SK-N-SH (cell line): ENCODE measurements at regions not wholly inside any gene's neighbourhood (a gene's known extent, or its start where the extent isn't known, plus 50 kb on each side); places are given as distances from the start of the nearest gene placed in this dataset.

Source experiments
- CTCF ChIA-PET: fragments of 300-600, 350-600 bp; formaldehyde crosslinking; extraction: SDS; loops from one replicate; lab custom pipeline; 2021; lab: Yijun Ruan, JAX
- POLR2A ChIA-PET: fragments of 350-600 bp; sonication (Branson Sonifier 250); formaldehyde crosslinking; extraction: SDS; loops from one replicate; lab custom pipeline; 2020; ENCODE audit warnings: antibody characterized with exemption, inconsistent platforms; lab: Yijun Ruan, JAX
- DNase-seq: peaks from one replicate; pipeline ENCODE4 v3.0.0; 2012
- H2AFZ ChIP-seq: fragments of 200-600 bp; sonication (generic); 2 replicates; pipeline ENCODE4 v1.8.1; 2016; ENCODE audit warnings: antibody characterized with exemption, mild to moderate bottlenecking, low read depth
- H3F3A ChIP-seq: fragments of 200-600 bp; sonication (generic); replicated peaks from 2 replicates; pipeline ENCODE3; 2016; ENCODE audit warnings: antibody characterized with exemption, mild to moderate bottlenecking; ENCODE audit not compliant: insufficient read depth
- H3K27ac ChIP-seq, 2 experiments: fragments of 200-500 bp in 1 of 2; fragments of 200-600 bp in 1 of 2; sonication (Bioruptor generic) in 1 of 2; sonication (generic), shearing (Covaris generic) in 1 of 2; 2 replicates each; pipeline versions ENCODE4 v1.5.1 to v1.6.1; 2014 to 2016; ENCODE audit warnings: low read depth in 2 of 2, inconsistent platforms in 1 of 2, low read length in 1 of 2, mild to moderate bottlenecking in 1 of 2, mixed read lengths in 1 of 2
- H3K27me3 ChIP-seq: fragments of 200-600 bp; sonication (generic), shearing (Covaris generic); 2 replicates; pipeline ENCODE4 v1.6.1; 2016; ENCODE audit warnings: mixed run types; ENCODE audit not compliant: insufficient read depth
- H3K36me3 ChIP-seq, 2 experiments: fragments of 200-500 bp in 1 of 2; fragments of 200-600 bp in 1 of 2; sonication (Bioruptor generic) in 1 of 2; sonication (generic) in 1 of 2; replicated peaks in 1 of 2; 2 replicates each; pipeline versions ENCODE3 to v1.5.1; 2014 to 2016; ENCODE audit warnings: low read length in 1 of 2, mild to moderate bottlenecking in 1 of 2; ENCODE audit not compliant: insufficient read depth in 2 of 2, control insufficient read depth in 1 of 2
- H3K4me1 ChIP-seq, 2 experiments: fragments of 200-500 bp in 1 of 2; fragments of 200-600 bp in 1 of 2; sonication (Bioruptor generic) in 1 of 2; sonication (generic), shearing (Covaris generic) in 1 of 2; 2 replicates each; pipeline versions ENCODE4 v1.5.1 to v1.6.1; 2014 to 2016; ENCODE audit warnings: low read depth in 1 of 2, low read length in 1 of 2, mixed run types in 1 of 2; ENCODE audit not compliant: insufficient read depth in 2 of 2, control insufficient read depth in 1 of 2
- H3K4me2 ChIP-seq: fragments of 200-600 bp; sonication (generic), shearing (Covaris generic); 2 replicates; pipeline ENCODE4 v1.6.1; 2017; ENCODE audit warnings: mixed run types
- H3K4me3 ChIP-seq, 2 experiments: fragments of 200-500 bp in 1 of 2; fragments of 200-600 bp in 1 of 2; sonication (Bioruptor generic) in 1 of 2; sonication (generic), shearing (Covaris generic) in 1 of 2; 2 replicates each; pipeline versions ENCODE4 v1.5.1 to v1.8.1; 2014 to 2016; ENCODE audit warnings: low read depth in 2 of 2, inconsistent platforms in 1 of 2, low read length in 1 of 2, mild to moderate bottlenecking in 1 of 2, mixed read lengths in 1 of 2, moderate library complexity in 1 of 2
- H3K79me2 ChIP-seq: fragments of 200-600 bp; sonication (generic); 2 replicates; pipeline ENCODE4 v1.8.1; 2017; ENCODE audit warnings: mild to moderate bottlenecking; ENCODE audit not compliant: insufficient read depth
- H3K9ac ChIP-seq: fragments of 200-600 bp; sonication (generic); 2 replicates; pipeline ENCODE4 v1.6.1; 2017; ENCODE audit warnings: mixed run types
- H3K9me2 ChIP-seq: fragments of 200-600 bp; sonication (generic); 2 replicates; pipeline ENCODE4 v1.6.1; 2017; ENCODE audit warnings: mixed run types
- H3K9me3 ChIP-seq: fragments of 200-600 bp; sonication (generic); 2 replicates; pipeline ENCODE4 v1.6.1; 2017; ENCODE audit warnings: mixed run types, mild to moderate bottlenecking, moderate library complexity
- H4K20me1 ChIP-seq: fragments of 200-600 bp; sonication (generic); 2 replicates; pipeline ENCODE4 v1.6.1; 2017; ENCODE audit warnings: mild to moderate bottlenecking, mixed run types; ENCODE audit not compliant: insufficient read depth
- CHD2 ChIP-seq: fragments of 150-350 bp; IDR thresholded peaks from 2 replicates; pipeline ENCODE4 v1.6.1; 2018; ENCODE audit warnings: low read length; ENCODE audit not compliant: partially characterized antibody
- EZH2phosphoT487 ChIP-seq: fragments of 200-600 bp; sonication (generic); IDR thresholded peaks from 2 replicates; pipeline ENCODE4 v1.6.1; 2017; ENCODE audit warnings: low read depth, mixed run types, mild to moderate bottlenecking, antibody characterized with exemption, moderate library complexity, borderline replicate concordance
- FOSL2 ChIP-seq: IDR thresholded peaks from 2 replicates; pipeline ENCODE4 v1.4.0; 2012; ENCODE audit warnings: low read depth, mild to moderate bottlenecking, moderate library complexity, borderline replicate concordance
- FOXM1 ChIP-seq: IDR thresholded peaks from 2 replicates; pipeline ENCODE4 v1.4.0; 2012; ENCODE audit warnings: low read depth, mild to moderate bottlenecking
- JUND ChIP-seq: IDR thresholded peaks from 2 replicates; pipeline ENCODE4 v1.4.0; 2012
- MEF2A ChIP-seq: IDR thresholded peaks from 2 replicates; pipeline ENCODE4 v1.4.0; 2012; ENCODE audit warnings: low read depth, borderline replicate concordance
- NFIC ChIP-seq: IDR thresholded peaks from 2 replicates; pipeline ENCODE4 v1.4.0; 2012; ENCODE audit warnings: borderline replicate concordance
- NRF1 ChIP-seq: IDR thresholded peaks from 2 replicates; pipeline ENCODE4 v1.6.1; 2012; ENCODE audit warnings: low read depth, mild to moderate bottlenecking, low read length
- POLR2AphosphoS5 ChIP-seq: IDR thresholded peaks from 2 replicates; pipeline ENCODE4 v1.6.1; 2012; ENCODE audit warnings: low read depth, low read length
- RAD21 ChIP-seq: IDR thresholded peaks from 2 replicates; pipeline ENCODE4 v1.6.1; 2012; ENCODE audit warnings: mild to moderate bottlenecking, low read length
- RXRA ChIP-seq: IDR thresholded peaks from 2 replicates; pipeline ENCODE4 v1.4.0; 2012; ENCODE audit warnings: low read depth, mild to moderate bottlenecking, borderline replicate concordance
- SIN3A ChIP-seq: IDR thresholded peaks from 2 replicates; pipeline ENCODE4 v1.6.1; 2012; ENCODE audit warnings: low read depth, mild to moderate bottlenecking, low read length, moderate library complexity, borderline replicate concordance
- TEAD4 ChIP-seq: IDR thresholded peaks from 2 replicates; pipeline ENCODE4 v1.4.0; 2012; ENCODE audit warnings: mild to moderate bottlenecking, borderline replicate concordance; ENCODE audit not compliant: insufficient read depth
- WGBS: methylation state at CpG from one replicate; pipeline ENCODE4 v1.1.6; 2017; ENCODE audit warnings: low lambda C conversion rate; 5-methylcytosine and 5-hydroxymethylcytosine counted together
- TF ChIP-seq, protein P1 (sequence below): fragments of 150-350 bp; IDR thresholded peaks from 2 replicates; pipeline ENCODE4 v1.6.1; 2017; ENCODE audit warnings: antibody characterized with exemption, low read length, low read depth, borderline replicate concordance
- TF ChIP-seq, protein P2 (sequence below): fragments of 150-350 bp; IDR thresholded peaks from 2 replicates; pipeline ENCODE4 v1.6.1; 2016; ENCODE audit warnings: mild to moderate bottlenecking, low read depth, low read length
- TF ChIP-seq, protein P3 (sequence below): IDR thresholded peaks from 2 replicates; pipeline ENCODE4 v1.4.0; 2012; ENCODE audit warnings: low read depth, borderline replicate concordance
- TF ChIP-seq, protein P4 (sequence below): IDR thresholded peaks from 2 replicates; pipeline ENCODE4 v1.6.1; 2012; ENCODE audit warnings: mild to moderate bottlenecking, low read depth, low read length, moderate library complexity
- TF ChIP-seq, protein P5 (sequence below): fragments of 200-600 bp; sonication (generic); IDR thresholded peaks from 2 replicates; pipeline ENCODE4 v1.6.1; 2017; ENCODE audit warnings: antibody characterized with exemption, mild to moderate bottlenecking, moderate library complexity
- TF ChIP-seq, protein P6 (sequence below): IDR thresholded peaks from 2 replicates; pipeline ENCODE4; 2012

DNA sequence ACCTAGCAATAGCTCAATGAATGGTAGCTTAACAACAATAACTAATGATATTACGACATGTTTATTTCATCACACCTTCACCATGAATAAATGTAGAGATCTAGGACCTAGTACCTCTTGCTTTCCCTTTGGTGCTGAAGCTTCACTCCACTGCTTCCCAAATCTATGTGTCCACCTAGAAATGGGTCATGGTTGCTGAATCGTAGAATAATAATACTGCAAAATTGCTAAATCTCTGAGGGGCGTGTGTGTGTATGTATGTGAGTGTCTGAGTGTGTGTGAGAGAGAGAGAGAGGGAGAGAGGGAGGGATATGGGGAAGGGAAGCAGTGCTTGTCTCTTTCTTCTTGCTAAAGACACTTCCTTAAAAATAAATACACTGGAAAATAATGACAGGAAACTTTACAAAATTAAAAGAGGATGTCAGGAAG lies 109.3 kb upstream of the BMP2K start:
- Histone ChIP-seq H3K79me2 (no peaks in the 10 kb centered on the region), H3K27me3 (no peaks in the 10 kb centered on the region), H3K4me2 (no peak overlapping the region), H3K9me2 (no peaks in the 10 kb centered on the region), H3K4me3 (no peak overlapping the region), H3K9ac (no peak overlapping the region), H3F3A (peaks cover 8% of the 10 kb centered on the region), H3K9me3 (no peaks in the 10 kb centered on the region), H3K36me3 (no peaks in the 10 kb centered on the region)
- WGBS: 86% methylated on average over 3 of the region's 3 CpGs
- CTCF ChIA-PET: interaction anchor here (0.7 to 1.3 kb wide), 3 partner anchors 8 to 33 kb away, joined by 3 to 4 read pairs (median 3); no protein-coding TSS in a partner anchor
- TF ChIP-seq, protein P1, sequence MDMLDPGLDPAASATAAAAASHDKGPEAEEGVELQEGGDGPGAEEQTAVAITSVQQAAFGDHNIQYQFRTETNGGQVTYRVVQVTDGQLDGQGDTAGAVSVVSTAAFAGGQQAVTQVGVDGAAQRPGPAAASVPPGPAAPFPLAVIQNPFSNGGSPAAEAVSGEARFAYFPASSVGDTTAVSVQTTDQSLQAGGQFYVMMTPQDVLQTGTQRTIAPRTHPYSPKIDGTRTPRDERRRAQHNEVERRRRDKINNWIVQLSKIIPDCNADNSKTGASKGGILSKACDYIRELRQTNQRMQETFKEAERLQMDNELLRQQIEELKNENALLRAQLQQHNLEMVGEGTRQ: no peak
- TF ChIP-seq NFIC: no peak
- no peak for TF ChIP-seq RXRA
- TF ChIP-seq NRF1: no peak
- no peak for TF ChIP-seq FOSL2
- no peak for TF ChIP-seq POLR2AphosphoS5
- TF ChIP-seq SIN3A: no peak
- no peak for TF ChIP-seq JUND
- TF ChIP-seq RAD21: no peak
- TF ChIP-seq, protein P2, sequence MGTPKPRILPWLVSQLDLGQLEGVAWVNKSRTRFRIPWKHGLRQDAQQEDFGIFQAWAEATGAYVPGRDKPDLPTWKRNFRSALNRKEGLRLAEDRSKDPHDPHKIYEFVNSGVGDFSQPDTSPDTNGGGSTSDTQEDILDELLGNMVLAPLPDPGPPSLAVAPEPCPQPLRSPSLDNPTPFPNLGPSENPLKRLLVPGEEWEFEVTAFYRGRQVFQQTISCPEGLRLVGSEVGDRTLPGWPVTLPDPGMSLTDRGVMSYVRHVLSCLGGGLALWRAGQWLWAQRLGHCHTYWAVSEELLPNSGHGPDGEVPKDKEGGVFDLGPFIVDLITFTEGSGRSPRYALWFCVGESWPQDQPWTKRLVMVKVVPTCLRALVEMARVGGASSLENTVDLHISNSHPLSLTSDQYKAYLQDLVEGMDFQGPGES: no peak
- TF ChIP-seq FOXM1: no peak
- TF ChIP-seq TEAD4: no peak
- no peak for TF ChIP-seq EZH2phosphoT487
- TF ChIP-seq CHD2: no peak
- TF ChIP-seq, protein P3, sequence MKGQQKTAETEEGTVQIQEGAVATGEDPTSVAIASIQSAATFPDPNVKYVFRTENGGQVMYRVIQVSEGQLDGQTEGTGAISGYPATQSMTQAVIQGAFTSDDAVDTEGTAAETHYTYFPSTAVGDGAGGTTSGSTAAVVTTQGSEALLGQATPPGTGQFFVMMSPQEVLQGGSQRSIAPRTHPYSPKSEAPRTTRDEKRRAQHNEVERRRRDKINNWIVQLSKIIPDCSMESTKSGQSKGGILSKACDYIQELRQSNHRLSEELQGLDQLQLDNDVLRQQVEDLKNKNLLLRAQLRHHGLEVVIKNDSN: no peak
- no peak for TF ChIP-seq MEF2A
- TF ChIP-seq, all 33 proteins: peak for 0
- POLR2A ChIA-PET: no interaction called here
- H3K4me1 ChIP-seq: peaks cover 0 to 6% of the 10 kb centered on the region in 2 experiments; a peak in 1 of 4 replicates
- H3K27ac ChIP-seq: no peak overlapping the region
- H4K20me1 ChIP-seq: no peaks in the 10 kb centered on the region
- no peak overlapping the region for H2AFZ ChIP-seq
- no peak for DNase-seq

DNA sequence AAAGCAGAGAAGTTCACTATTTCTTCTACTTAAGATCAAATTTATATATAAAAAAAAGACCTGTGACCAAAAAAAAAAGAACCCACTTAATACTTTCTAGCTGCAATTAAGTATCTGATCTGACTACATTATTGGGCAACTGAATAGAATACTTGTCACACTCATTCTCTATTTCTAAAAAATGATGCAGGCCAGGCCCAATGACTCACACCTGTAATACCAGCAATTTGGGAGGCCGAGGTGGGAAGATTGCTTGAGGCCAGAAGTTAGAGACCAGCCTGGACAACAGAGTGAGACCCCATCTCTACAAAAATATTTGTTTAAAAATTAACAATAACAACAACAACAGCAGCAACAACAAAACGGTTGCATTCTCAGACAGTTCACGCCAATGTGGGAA lies 108.8 kb upstream of the BMP2K start:
- Histone ChIP-seq H3K36me3 (no peaks in the 10 kb centered on the region), H3F3A (peaks cover 8% of the 10 kb centered on the region), H2AFZ (no peak overlapping the region), H3K27ac (no peak overlapping the region), H3K4me2 (no peak overlapping the region), H3K9me3 (no peaks in the 10 kb centered on the region), H4K20me1 (no peaks in the 10 kb centered on the region), H3K9me2 (no peaks in the 10 kb centered on the region), H3K4me3 (no peak overlapping the region), H3K9ac (no peak overlapping the region), H3K79me2 (no peaks in the 10 kb centered on the region), H3K4me1 (peaks cover 0 to under 1% of the 10 kb centered on the region in 2 experiments; a peak in 2 of 4 replicates), H3K27me3 (no peaks in the 10 kb centered on the region)
- no peak for DNase-seq
- WGBS: 72% methylated on average over 3 of the region's 3 CpGs
- CTCF ChIA-PET: interaction anchor here (0.7 to 1.3 kb wide), 2 partner anchors 8 to 34 kb away, joined by 3 read pairs; no protein-coding TSS in a partner anchor
- POLR2A ChIA-PET: no interaction called here
- no peak for TF ChIP-seq MEF2A
- TF ChIP-seq, protein P4, sequence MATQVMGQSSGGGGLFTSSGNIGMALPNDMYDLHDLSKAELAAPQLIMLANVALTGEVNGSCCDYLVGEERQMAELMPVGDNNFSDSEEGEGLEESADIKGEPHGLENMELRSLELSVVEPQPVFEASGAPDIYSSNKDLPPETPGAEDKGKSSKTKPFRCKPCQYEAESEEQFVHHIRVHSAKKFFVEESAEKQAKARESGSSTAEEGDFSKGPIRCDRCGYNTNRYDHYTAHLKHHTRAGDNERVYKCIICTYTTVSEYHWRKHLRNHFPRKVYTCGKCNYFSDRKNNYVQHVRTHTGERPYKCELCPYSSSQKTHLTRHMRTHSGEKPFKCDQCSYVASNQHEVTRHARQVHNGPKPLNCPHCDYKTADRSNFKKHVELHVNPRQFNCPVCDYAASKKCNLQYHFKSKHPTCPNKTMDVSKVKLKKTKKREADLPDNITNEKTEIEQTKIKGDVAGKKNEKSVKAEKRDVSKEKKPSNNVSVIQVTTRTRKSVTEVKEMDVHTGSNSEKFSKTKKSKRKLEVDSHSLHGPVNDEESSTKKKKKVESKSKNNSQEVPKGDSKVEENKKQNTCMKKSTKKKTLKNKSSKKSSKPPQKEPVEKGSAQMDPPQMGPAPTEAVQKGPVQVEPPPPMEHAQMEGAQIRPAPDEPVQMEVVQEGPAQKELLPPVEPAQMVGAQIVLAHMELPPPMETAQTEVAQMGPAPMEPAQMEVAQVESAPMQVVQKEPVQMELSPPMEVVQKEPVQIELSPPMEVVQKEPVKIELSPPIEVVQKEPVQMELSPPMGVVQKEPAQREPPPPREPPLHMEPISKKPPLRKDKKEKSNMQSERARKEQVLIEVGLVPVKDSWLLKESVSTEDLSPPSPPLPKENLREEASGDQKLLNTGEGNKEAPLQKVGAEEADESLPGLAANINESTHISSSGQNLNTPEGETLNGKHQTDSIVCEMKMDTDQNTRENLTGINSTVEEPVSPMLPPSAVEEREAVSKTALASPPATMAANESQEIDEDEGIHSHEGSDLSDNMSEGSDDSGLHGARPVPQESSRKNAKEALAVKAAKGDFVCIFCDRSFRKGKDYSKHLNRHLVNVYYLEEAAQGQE: no peak
- TF ChIP-seq, protein P5, sequence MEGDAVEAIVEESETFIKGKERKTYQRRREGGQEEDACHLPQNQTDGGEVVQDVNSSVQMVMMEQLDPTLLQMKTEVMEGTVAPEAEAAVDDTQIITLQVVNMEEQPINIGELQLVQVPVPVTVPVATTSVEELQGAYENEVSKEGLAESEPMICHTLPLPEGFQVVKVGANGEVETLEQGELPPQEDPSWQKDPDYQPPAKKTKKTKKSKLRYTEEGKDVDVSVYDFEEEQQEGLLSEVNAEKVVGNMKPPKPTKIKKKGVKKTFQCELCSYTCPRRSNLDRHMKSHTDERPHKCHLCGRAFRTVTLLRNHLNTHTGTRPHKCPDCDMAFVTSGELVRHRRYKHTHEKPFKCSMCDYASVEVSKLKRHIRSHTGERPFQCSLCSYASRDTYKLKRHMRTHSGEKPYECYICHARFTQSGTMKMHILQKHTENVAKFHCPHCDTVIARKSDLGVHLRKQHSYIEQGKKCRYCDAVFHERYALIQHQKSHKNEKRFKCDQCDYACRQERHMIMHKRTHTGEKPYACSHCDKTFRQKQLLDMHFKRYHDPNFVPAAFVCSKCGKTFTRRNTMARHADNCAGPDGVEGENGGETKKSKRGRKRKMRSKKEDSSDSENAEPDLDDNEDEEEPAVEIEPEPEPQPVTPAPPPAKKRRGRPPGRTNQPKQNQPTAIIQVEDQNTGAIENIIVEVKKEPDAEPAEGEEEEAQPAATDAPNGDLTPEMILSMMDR: no peak
- TF ChIP-seq, protein P6, sequence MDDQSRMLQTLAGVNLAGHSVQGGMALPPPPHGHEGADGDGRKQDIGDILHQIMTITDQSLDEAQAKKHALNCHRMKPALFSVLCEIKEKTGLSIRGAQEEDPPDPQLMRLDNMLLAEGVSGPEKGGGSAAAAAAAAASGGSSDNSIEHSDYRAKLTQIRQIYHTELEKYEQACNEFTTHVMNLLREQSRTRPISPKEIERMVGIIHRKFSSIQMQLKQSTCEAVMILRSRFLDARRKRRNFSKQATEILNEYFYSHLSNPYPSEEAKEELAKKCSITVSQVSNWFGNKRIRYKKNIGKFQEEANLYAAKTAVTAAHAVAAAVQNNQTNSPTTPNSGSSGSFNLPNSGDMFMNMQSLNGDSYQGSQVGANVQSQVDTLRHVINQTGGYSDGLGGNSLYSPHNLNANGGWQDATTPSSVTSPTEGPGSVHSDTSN: peak; percentile 38; the same call in 1 of the 2 replicates
